Activated CD4-positive, alpha-beta memory T cell treated with anti-CD3 and anti-CD28 coated beads for 36 hours (primary cell): ENCODE measurements at regions not wholly inside any gene's neighbourhood (a gene's known extent, or its start where the extent isn't known, plus 50 kb on each side); places are given as distances from the start of the nearest gene placed in this dataset.

Experiments used
- CTCF ChIA-PET: fragments of 350-600 bp; sonication (Branson Sonifier 250); formaldehyde crosslinking; loops from one replicate; lab custom pipeline; 2021; ENCODE audit warnings: antibody characterized with exemption, inconsistent platforms; lab: Charles Lee
- POLR2A ChIA-PET: fragments of 350-600 bp; sonication (Branson Sonifier 250); formaldehyde crosslinking; loops from one replicate; lab custom pipeline; 2021; ENCODE audit warnings: antibody characterized with exemption; lab: Charles Lee
- DNase-seq: peaks from one replicate; pipeline ENCODE4 v3.0.0-alpha.2; 2020
- H3K27ac Mint-ChIP-seq: one replicate; pipeline ENCODE4 v1.8.0; 2021; ENCODE audit warnings: mixed read lengths
- H3K27me3 Mint-ChIP-seq: one replicate; pipeline ENCODE4 v1.8.0; 2021; ENCODE audit warnings: mixed read lengths
- H3K36me3 Mint-ChIP-seq: one replicate; pipeline ENCODE4 v1.8.0; 2021; ENCODE audit warnings: mixed read lengths
- H3K4me1 Mint-ChIP-seq: one replicate; pipeline ENCODE4 v1.8.0; 2021; ENCODE audit warnings: low read depth, mixed read lengths
- H3K4me3 Mint-ChIP-seq: one replicate; pipeline ENCODE4 v1.8.0; 2021; ENCODE audit warnings: mild to moderate bottlenecking, mixed read lengths
- H3K9me3 Mint-ChIP-seq: one replicate; pipeline ENCODE4 v1.8.0; 2021; ENCODE audit warnings: mixed read lengths
- intact Hi-C: fragments of 100-400 bp; cut with micrococcal nuclease; formaldehyde crosslinking; loops from one replicate; pipeline ENCODE4 v1.15.1; 2023

GRCh38 chrX:39388730-39389129 lies 587.5 kb downstream of the MID1IP1 start:
- peaks cover 3% of the 10 kb centered on the region for H3K4me1 Mint-ChIP-seq
- POLR2A ChIA-PET, result no interaction called here
- H3K27ac Mint-ChIP-seq, result no peak overlapping the region
- intact Hi-C loops, result no loop called here
- H3K9me3 Mint-ChIP-seq, result no peaks in the 10 kb centered on the region
- no peak for DNase-seq
- no peak overlapping the region for H3K4me3 Mint-ChIP-seq
- H3K27me3 Mint-ChIP-seq, result no peaks in the 10 kb centered on the region
- CTCF ChIA-PET, result no interaction called here
- no peaks in the 10 kb centered on the region for H3K36me3 Mint-ChIP-seq

- H3K27me3 Mint-ChIP-seq, result no peaks in the 10 kb centered on the region
- no peaks in the 10 kb centered on the region for H3K9me3 Mint-ChIP-seq
- no peaks in the 10 kb centered on the region for H3K36me3 Mint-ChIP-seq
- no peak for DNase-seq
- H3K27ac Mint-ChIP-seq, result no peak overlapping the region
- ChIA-PET CTCF (no interaction called here), POLR2A (no interaction called here)
- H3K4me1 Mint-ChIP-seq, result peaks cover 8% of the 10 kb centered on the region
- H3K4me3 Mint-ChIP-seq, result no peak overlapping the region
- intact Hi-C loops, result no loop called here
Measured at GRCh38 chrX:39396358-39396995, 595.2 kb downstream of the MID1IP1 start.

- intact Hi-C loops, result no loop called here
- H3K27me3 Mint-ChIP-seq, result no peaks in the 10 kb centered on the region
- ChIA-PET POLR2A (no interaction called here), CTCF (no interaction called here)
- DNase-seq, result no peak
- peaks cover 14% of the 10 kb centered on the region for H3K4me1 Mint-ChIP-seq
- no peaks in the 10 kb centered on the region for H3K36me3 Mint-ChIP-seq
- H3K9me3 Mint-ChIP-seq, result no peaks in the 10 kb centered on the region
- H3K27ac Mint-ChIP-seq, result no peak overlapping the region
- no peak overlapping the region for H3K4me3 Mint-ChIP-seq
Measured at GRCh38 chrX:39397561-39398199, 596.4 kb downstream of the MID1IP1 start.

- intact Hi-C loops, result no loop called here
- Mint-ChIP-seq H3K4me1 (peaks cover 15% of the 10 kb centered on the region), H3K27ac (no peak overlapping the region), H3K36me3 (no peaks in the 10 kb centered on the region), H3K27me3 (no peaks in the 10 kb centered on the region), H3K9me3 (no peaks in the 10 kb centered on the region), H3K4me3 (no peak overlapping the region)
- ChIA-PET POLR2A (no interaction called here), CTCF (no interaction called here)
- no peak for DNase-seq
Measured at GRCh38 chrX:39398215-39398962, 597.1 kb downstream of the MID1IP1 start.

- H3K4me3 Mint-ChIP-seq, result no peak overlapping the region
- POLR2A ChIA-PET, result no interaction called here
Measured at GRCh38 chrX:39398963-39399261, 597.7 kb downstream of the MID1IP1 start.

GRCh38 chrX:39399387-39399786 lies 598.1 kb downstream of the MID1IP1 start:
- Mint-ChIP-seq H3K27me3 (no peaks in the 10 kb centered on the region), H3K4me1 (peaks cover 15% of the 10 kb centered on the region), H3K4me3 (no peak overlapping the region), H3K27ac (no peak overlapping the region), H3K36me3 (no peaks in the 10 kb centered on the region), H3K9me3 (no peaks in the 10 kb centered on the region)
- POLR2A ChIA-PET, result no interaction called here
- no peak for DNase-seq
- CTCF ChIA-PET, result no interaction called here
- intact Hi-C loops, result no loop called here

More at GRCh38 chrX:39398963-39399261, 597.7 kb downstream of the MID1IP1 start:
- Mint-ChIP-seq H3K36me3 (no peaks in the 10 kb centered on the region), H3K4me1 (peaks cover 15% of the 10 kb centered on the region), H3K27ac (no peak overlapping the region), H3K9me3 (no peaks in the 10 kb centered on the region), H3K27me3 (no peaks in the 10 kb centered on the region)
- CTCF ChIA-PET, result no interaction called here
- DNase-seq, result no peak
- intact Hi-C loops, result no loop called here

GRCh38 chrX:39401483-39402110 lies 600.3 kb downstream of the MID1IP1 start:
- H3K4me3 Mint-ChIP-seq, result no peak overlapping the region
- POLR2A ChIA-PET, result no interaction called here
- intact Hi-C loops, result no loop called here
- H3K4me1 Mint-ChIP-seq, result peaks cover 15% of the 10 kb centered on the region
- H3K9me3 Mint-ChIP-seq, result no peaks in the 10 kb centered on the region
- CTCF ChIA-PET, result no interaction called here
- H3K36me3 Mint-ChIP-seq, result no peaks in the 10 kb centered on the region
- H3K27ac Mint-ChIP-seq, result no peak overlapping the region
- no peak for DNase-seq
- no peaks in the 10 kb centered on the region for H3K27me3 Mint-ChIP-seq

GRCh38 chrX:39402158-39402557 lies 600.9 kb downstream of the MID1IP1 start:
- CTCF ChIA-PET, result no interaction called here
- intact Hi-C loops, result no loop called here
- no peak overlapping the region for H3K4me3 Mint-ChIP-seq
- no peaks in the 10 kb centered on the region for H3K27me3 Mint-ChIP-seq
- no peaks in the 10 kb centered on the region for H3K36me3 Mint-ChIP-seq
- no peaks in the 10 kb centered on the region for H3K9me3 Mint-ChIP-seq
- DNase-seq, result no peak
- peaks cover 15% of the 10 kb centered on the region for H3K4me1 Mint-ChIP-seq
- POLR2A ChIA-PET, result no interaction called here
- no peak overlapping the region for H3K27ac Mint-ChIP-seq

GRCh38 chrX:39406799-39407198 lies 605.5 kb downstream of the MID1IP1 start:
- DNase-seq, result no peak
- Mint-ChIP-seq H3K9me3 (no peaks in the 10 kb centered on the region), H3K4me3 (no peak overlapping the region), H3K27ac (no peak overlapping the region), H3K36me3 (no peaks in the 10 kb centered on the region), H3K27me3 (no peaks in the 10 kb centered on the region), H3K4me1 (peaks cover 14% of the 10 kb centered on the region)
- CTCF ChIA-PET, result no interaction called here
- intact Hi-C loops, result no loop called here
- POLR2A ChIA-PET, result no interaction called here

GRCh38 chrX:39409246-39409917 lies 608.1 kb downstream of the MID1IP1 start:
- ChIA-PET POLR2A (no interaction called here), CTCF (no interaction called here)
- Mint-ChIP-seq H3K9me3 (no peaks in the 10 kb centered on the region), H3K4me3 (no peak overlapping the region), H3K27me3 (no peaks in the 10 kb centered on the region), H3K4me1 (peaks cover 6% of the 10 kb centered on the region), H3K36me3 (no peaks in the 10 kb centered on the region), H3K27ac (no peak overlapping the region)
- intact Hi-C loops, result no loop called here
- peak; percentile 29 for DNase-seq

- H3K27ac Mint-ChIP-seq, result no peak overlapping the region
- H3K4me3 Mint-ChIP-seq, result no peak overlapping the region
- no peaks in the 10 kb centered on the region for H3K27me3 Mint-ChIP-seq
- ChIA-PET POLR2A (no interaction called here), CTCF (no interaction called here)
- no peaks in the 10 kb centered on the region for H3K9me3 Mint-ChIP-seq
- H3K4me1 Mint-ChIP-seq, result peaks cover 17% of the 10 kb centered on the region
- intact Hi-C loops, result no loop called here
- no peak for DNase-seq
- H3K36me3 Mint-ChIP-seq, result no peaks in the 10 kb centered on the region
Measured at GRCh38 chrX:39414290-39414854, 613.1 kb downstream of the MID1IP1 start.
